K562 (cell line): ENCODE measurements at regions not wholly inside any gene's neighbourhood (a gene's known extent, or its start where the extent isn't known, plus 50 kb on each side); places are given as distances from the start of the nearest gene placed in this dataset.

Experiments used
- CTCF ChIP-seq, 3 experiments: IDR thresholded peaks in 2 of 3; conservative IDR thresholded peaks in 1 of 3; 2 replicates each; pipeline ENCODE4 v1.5.1; 2011 to 2012; ENCODE audit warnings: low read length in 3 of 3, mild to moderate bottlenecking in 3 of 3, control low read depth in 2 of 3, improper control_type of control experiment in 1 of 3, inconsistent platforms in 1 of 3, low read depth in 1 of 3, mixed read lengths in 1 of 3, moderate library complexity in 1 of 3; ENCODE audit not compliant: insufficient read depth in 2 of 3
- EP300 ChIP-seq: IDR thresholded peaks from 2 replicates; pipeline ENCODE4 v1.6.1; 2012; ENCODE audit warnings: low read length, improper control_type of control experiment
- EZH2 ChIP-seq: IDR thresholded peaks from 2 replicates; pipeline ENCODE4 v1.6.1; 2012; ENCODE audit warnings: low read depth, mild to moderate bottlenecking, inconsistent platforms, low read length, borderline replicate concordance
- HMG20A ChIP-seq: fragments of 450-650 bp; formaldehyde crosslinking; conservative IDR thresholded peaks from 2 replicates; pipeline ENCODE4 v1.4.0; 2020; ENCODE audit warnings: mild to moderate bottlenecking, mixed read lengths
- KAT2B ChIP-seq: IDR thresholded peaks from one replicate; pipeline ENCODE4 v1.6.1; 2012; ENCODE audit warnings: low read depth, mild to moderate bottlenecking, control low read depth, inconsistent platforms, low read length, moderate library complexity
- MEF2D ChIP-seq: conservative IDR thresholded peaks from 2 replicates; pipeline ENCODE4 v1.6.1; 2016; ENCODE audit warnings: low read depth, missing genetic modification characterization, missing compliant biosample characterization
- PHB2 ChIP-seq: fragments of 450-650 bp; IDR thresholded peaks from 2 replicates; pipeline ENCODE4 v1.6.1; 2017; ENCODE audit warnings: low read depth
- PREB ChIP-seq: sonication (generic); formaldehyde crosslinking; IDR thresholded peaks from 2 replicates; pipeline ENCODE4 v1.8.1; 2023; ENCODE audit warnings: mild to moderate bottlenecking, missing genetic modification reagents
- SIN3A ChIP-seq, 2 experiments: fragments of 150-350 bp in 1 of 2; IDR thresholded peaks; 2 replicates each; pipeline ENCODE4 v1.6.1; 2011 to 2016; ENCODE audit warnings: borderline replicate concordance in 2 of 2, low read depth in 2 of 2, low read length in 2 of 2, mild to moderate bottlenecking in 2 of 2, moderate library complexity in 2 of 2; ENCODE audit not compliant: control insufficient read depth in 1 of 2
- XRCC3 ChIP-seq: fragments of 450-650 bp; IDR thresholded peaks from 2 replicates; pipeline ENCODE4 v1.6.1; 2017; ENCODE audit warnings: mild to moderate bottlenecking, moderate library complexity
- ZBTB8A ChIP-seq: fragments of 450-650 bp; IDR thresholded peaks from 2 replicates; pipeline ENCODE4 v1.6.1; 2018; ENCODE audit warnings: mild to moderate bottlenecking, moderate library complexity; ENCODE audit not compliant: partially characterized antibody

- TF ChIP-seq EZH2 (no peak), PHB2 (no peak), KAT2B (no peak), CTCF (IDR thresholded peaks at IDR 0.05 in 2 of 3, conservative IDR thresholded peaks at IDR 0.05 in 1 of 3; ENCODE audit: insufficient read depth in 2 of 3, low read depth in 1 of 3, low read length in 3 of 3) (no peak), EP300 (no peak), PREB (CRISPR knock-in tag) (no peak), XRCC3 (no peak), SIN3A (IDR thresholded peaks at IDR 0.05; ENCODE audit: borderline replicate concordance in 2 of 2, control insufficient read depth in 1 of 2, low read depth in 2 of 2, low read length in 2 of 2) (no peak), ZBTB8A (no peak), HMG20A (CRISPR knock-in tag) (no peak), MEF2D (tag) (no peak)
Measured at GRCh38 chr4:101475246-101475645, 127.9 kb upstream of the PPP3CA start.
